Endothelial cell of umbilical vein (primary cell): ENCODE measurements at regions not wholly inside any gene's neighbourhood (a gene's known extent, or its start where the extent isn't known, plus 50 kb on each side); places are given as distances from the start of the nearest gene placed in this dataset.

Source experiments
- BruUV-seq: library from RNA; stranded (reverse); fragments of 400-500 nt; replicated peaks from 2 replicates; lab custom pipeline; 2021; lab: Mats Ljungman, UMichigan
- CTCF ChIA-PET: fragments of 300-600, 350-600 bp; sonication (Branson Sonifier 250); formaldehyde crosslinking; loops from one replicate; lab custom pipeline; 2021; ENCODE audit warnings: antibody characterized with exemption, inconsistent platforms; lab: Charles Lee
- POLR2A ChIA-PET: fragments of 300-600, 350-600 bp; sonication (Branson Sonifier 250); formaldehyde crosslinking; loops from one replicate; lab custom pipeline; 2021; ENCODE audit warnings: antibody characterized with exemption, inconsistent platforms; lab: Charles Lee
- DNase-seq: peaks from one replicate; pipeline ENCODE4 v3.0.0-alpha.2; 2011; ENCODE audit warnings: low read depth, low spot score
- FAIRE-seq: peaks from 2 replicates; lab custom pipeline; 2011; peaks lifted over from hg19 to GRCh38; lab: Jason Lieb, UNC
- H2AFZ ChIP-seq: 2 replicates; pipeline ENCODE4 v1.6.0; 2012; ENCODE audit warnings: low read depth, low read length, control low read depth, inconsistent platforms
- H3K27ac ChIP-seq: 2 replicates; pipeline ENCODE4 v1.5.1; 2011; ENCODE audit warnings: low read depth, mild to moderate bottlenecking, control low read depth, low read length, moderate library complexity; ENCODE audit not compliant: insufficient read depth
- H3K27me3 ChIP-seq, 2 experiments: 2 replicates each; pipeline versions ENCODE4 v1.6.0 to v1.6.1; 2011; ENCODE audit warnings: low read length in 2 of 2, mixed read lengths in 1 of 2; ENCODE audit not compliant: control insufficient read depth in 2 of 2, insufficient read depth in 2 of 2
- H3K36me3 ChIP-seq, 2 experiments: 2 replicates in 1 of 2; 3 replicates in 1 of 2; pipeline ENCODE4 v1.5.1; 2011; ENCODE audit warnings: low read length in 2 of 2, mild to moderate bottlenecking in 1 of 2, moderate library complexity in 1 of 2; ENCODE audit not compliant: control insufficient read depth in 2 of 2, insufficient read depth in 2 of 2; ENCODE audit errors: extremely low read depth in 1 of 2
- H3K4me1 ChIP-seq: 3 replicates; pipeline ENCODE4 v1.5.1; 2011; ENCODE audit warnings: mild to moderate bottlenecking, low read length; ENCODE audit not compliant: control insufficient read depth, insufficient read depth; ENCODE audit errors: extremely low read depth
- H3K4me2 ChIP-seq: 2 replicates; pipeline ENCODE4 v1.6.1; 2011; ENCODE audit warnings: low read length, control low read depth, mixed read lengths; ENCODE audit not compliant: insufficient read depth
- H3K4me3 ChIP-seq, 3 experiments: fragments of 200-600 bp in 1 of 3; sonication (generic), shearing (Covaris generic) in 1 of 3; replicated peaks in 1 of 3; 2 replicates each; pipeline ENCODE4 v1.5.1; 2011 to 2016; ENCODE audit warnings: control low read depth in 3 of 3, low read length in 3 of 3, mild to moderate bottlenecking in 2 of 3, inconsistent platforms in 1 of 3, low read depth in 1 of 3, moderate library complexity in 1 of 3; ENCODE audit not compliant: insufficient read depth in 1 of 3
- H3K79me2 ChIP-seq: 2 replicates; pipeline ENCODE4 v1.6.0; 2012; ENCODE audit warnings: low read length, inconsistent platforms; ENCODE audit not compliant: control insufficient read depth, insufficient read depth
- H3K9ac ChIP-seq: replicated peaks from 2 replicates; pipeline ENCODE3; 2011; ENCODE audit warnings: low read length, control low read depth; ENCODE audit not compliant: insufficient read depth; ENCODE audit errors: extremely low read depth
- H3K9me1 ChIP-seq: replicated peaks from 3 replicates; pipeline ENCODE4 v1.6.0; 2011; ENCODE audit warnings: mild to moderate bottlenecking, low read length; ENCODE audit not compliant: control insufficient read depth, insufficient read depth; ENCODE audit errors: extremely low read depth
- H3K9me3 ChIP-seq: replicated peaks from 2 replicates; pipeline ENCODE4 v1.5.1; 2012; ENCODE audit warnings: low read length, inconsistent platforms; ENCODE audit not compliant: control insufficient read depth, insufficient read depth
- H4K20me1 ChIP-seq: replicated peaks from 2 replicates; pipeline ENCODE3; 2011; ENCODE audit warnings: mild to moderate bottlenecking, low read length; ENCODE audit not compliant: control insufficient read depth, insufficient read depth; ENCODE audit errors: extremely low read depth
- EZH2 ChIP-seq: IDR thresholded peaks from 2 replicates; pipeline ENCODE4 v1.6.1; 2012; ENCODE audit warnings: borderline replicate concordance, low read depth, mild to moderate bottlenecking, moderate library complexity, low read length, inconsistent platforms; ENCODE audit not compliant: severe bottlenecking
- FOS ChIP-seq: IDR thresholded peaks from 2 replicates; pipeline ENCODE4 v1.6.1; 2011; ENCODE audit warnings: mild to moderate bottlenecking, low read length, moderate library complexity, borderline replicate concordance; ENCODE audit not compliant: insufficient read depth
- JUN ChIP-seq: IDR thresholded peaks from 2 replicates; pipeline ENCODE4 v1.6.1; 2011; ENCODE audit warnings: borderline replicate concordance, low read depth; ENCODE audit not compliant: insufficient read length, insufficient read depth
- POLR2A ChIP-seq: IDR thresholded peaks from 2 replicates; pipeline ENCODE4 v1.6.1; 2012; ENCODE audit warnings: low read depth, mild to moderate bottlenecking, control low read depth, low read length
- POLR2AphosphoS5 ChIP-seq: IDR thresholded peaks from 2 replicates; pipeline ENCODE4 v1.6.1; 2012; ENCODE audit warnings: low read depth, mild to moderate bottlenecking, control low read depth, low read length, moderate library complexity; ENCODE audit not compliant: insufficient read depth
- dilution Hi-C: fragments of 300-500 bp; cut with MboI; formaldehyde crosslinking; loops from one replicate; pipeline ENCODE4 v1.15.0; 2019; ENCODE audit warnings: low sequenced_read_pairs; ENCODE audit not compliant: extremely low pct_ligation_motif_present
- intact Hi-C: fragments of 100-400 bp; cut with micrococcal nuclease; formaldehyde crosslinking; loops from one replicate; pipeline ENCODE4 v1.10.0; 2022

DNA sequence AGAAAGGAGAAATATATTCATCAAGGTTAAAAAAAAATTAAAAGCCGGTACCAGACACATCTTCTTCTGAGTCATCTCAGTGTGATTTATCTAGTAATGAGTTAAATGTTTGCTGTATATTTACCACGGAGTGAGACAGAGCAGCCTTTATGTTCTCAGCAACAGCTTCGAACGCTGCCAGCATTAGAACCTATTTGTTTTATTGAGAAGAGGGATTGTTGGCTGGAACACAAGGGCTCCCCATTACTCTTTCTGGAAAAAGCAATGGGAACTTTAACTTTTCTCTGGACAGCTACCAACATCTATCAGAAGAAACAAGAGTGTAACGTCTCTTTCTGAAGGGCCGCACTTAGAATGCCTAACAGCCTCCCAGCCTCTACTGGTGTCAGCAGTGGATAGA is 105.3 kb upstream of the TAB2 start:
- dilution Hi-C loops = no loop called here
- POLR2A ChIA-PET = no interaction called here
- no peaks in the 10 kb centered on the region for H3K4me1 ChIP-seq

GRCh38 chr6:149212892-149213801 is 104.4 kb upstream of the TAB2 start:
- Histone ChIP-seq H3K27me3 (peaks cover 3 to 4% of the 10 kb centered on the region in 2 experiments), H4K20me1 (no peaks in the 10 kb centered on the region), H3K9ac (no peak overlapping the region), H3K4me1 (no peaks in the 10 kb centered on the region), H3K4me2 (no peak overlapping the region), H3K9me1 (no peaks in the 10 kb centered on the region), H3K9me3 (no peaks in the 10 kb centered on the region), H3K27ac (no peak overlapping the region), H2AFZ (no peak overlapping the region), H3K36me3 (no peaks in the 10 kb centered on the region), H3K4me3 (no peak overlapping the region), H3K79me2 (no peaks in the 10 kb centered on the region)
- BruUV-seq = no TSS peak
- dilution Hi-C loops = no loop called here
- no peak for DNase-seq
- POLR2A ChIA-PET = no interaction called here
- FAIRE-seq = no peak
- TF ChIP-seq POLR2A (no peak), EZH2 (no peak), JUN (no peak)
- intact Hi-C loops = no loop called here
- CTCF ChIA-PET = no interaction called here

More for the DNA sequence above, 105.3 kb upstream of the TAB2 start:
- no peak overlapping the region for H3K9ac ChIP-seq
- peaks cover 3 to 4% of the 10 kb centered on the region in 2 experiments for H3K27me3 ChIP-seq
- H3K9me1 ChIP-seq = no peaks in the 10 kb centered on the region
- CTCF ChIA-PET = no interaction called here
- H3K36me3 ChIP-seq = no peaks in the 10 kb centered on the region
- no peak overlapping the region for H2AFZ ChIP-seq
- no peak for TF ChIP-seq POLR2AphosphoS5
- no peak for TF ChIP-seq EZH2
- no peak for TF ChIP-seq JUN
- no peak for TF ChIP-seq FOS
- H3K4me2 ChIP-seq = no peak overlapping the region
- H3K27ac ChIP-seq = no peak overlapping the region
- H3K4me3 ChIP-seq = no peak overlapping the region
- no TSS peak for BruUV-seq
- no peak for DNase-seq
- no peaks in the 10 kb centered on the region for H3K79me2 ChIP-seq
- no peaks in the 10 kb centered on the region for H4K20me1 ChIP-seq
- no peaks in the 10 kb centered on the region for H3K9me3 ChIP-seq
- no peak for FAIRE-seq
- intact Hi-C loops = no loop called here
